Inflammatory macrophage (primary cell): ENCODE measurements at regions not wholly inside any gene's neighbourhood (a gene's known extent, or its start where the extent isn't known, plus 50 kb on each side); places are given as distances from the start of the nearest gene placed in this dataset.

ENCODE experiments used
- DNase-seq, 2 donors: peaks; one replicate each; pipeline ENCODE4 v3.0.0-alpha.2; 2020 to 2022

DNA sequence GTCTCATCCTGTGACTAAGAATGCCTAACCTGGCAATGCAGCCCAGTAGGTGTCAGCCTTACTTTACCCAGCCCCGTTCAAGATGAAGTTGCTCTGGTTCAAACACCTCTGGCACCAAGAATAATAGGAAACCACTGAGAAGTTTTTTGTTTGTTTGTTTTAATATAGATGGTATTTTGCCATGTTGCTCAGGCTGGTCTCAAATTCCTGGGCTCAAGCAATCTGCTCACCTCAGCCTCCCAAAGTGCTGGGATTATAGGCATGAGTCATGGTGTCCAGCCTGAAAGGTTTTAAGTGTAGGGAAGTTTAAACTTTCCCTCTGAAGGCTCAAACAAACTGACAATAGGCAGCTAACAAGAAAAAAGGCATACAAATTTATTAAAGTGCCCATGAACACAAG, 51.2 kb upstream of the ABCC4 start:
- DNase-seq: no peak

DNA sequence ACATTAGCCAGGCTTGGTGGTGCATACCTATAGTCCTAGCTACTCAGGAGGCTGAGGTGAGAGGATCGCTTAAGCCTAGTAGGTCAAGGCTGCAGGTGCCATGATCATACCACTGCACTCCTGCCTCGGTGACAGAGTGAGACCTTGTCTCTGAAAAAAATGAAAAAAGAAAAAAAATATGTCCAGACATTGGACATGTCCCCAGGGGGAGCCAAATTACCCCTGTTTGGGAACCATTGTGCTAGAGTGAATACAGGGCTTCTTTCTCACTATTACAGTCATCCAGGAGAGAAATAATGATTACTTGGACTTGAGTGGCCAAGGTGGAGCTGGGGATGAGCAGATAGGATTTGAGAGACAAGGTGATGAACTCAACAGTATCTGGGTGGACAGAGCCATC, 52.9 kb upstream of the ABCC4 start:
- no peak for DNase-seq

DNA sequence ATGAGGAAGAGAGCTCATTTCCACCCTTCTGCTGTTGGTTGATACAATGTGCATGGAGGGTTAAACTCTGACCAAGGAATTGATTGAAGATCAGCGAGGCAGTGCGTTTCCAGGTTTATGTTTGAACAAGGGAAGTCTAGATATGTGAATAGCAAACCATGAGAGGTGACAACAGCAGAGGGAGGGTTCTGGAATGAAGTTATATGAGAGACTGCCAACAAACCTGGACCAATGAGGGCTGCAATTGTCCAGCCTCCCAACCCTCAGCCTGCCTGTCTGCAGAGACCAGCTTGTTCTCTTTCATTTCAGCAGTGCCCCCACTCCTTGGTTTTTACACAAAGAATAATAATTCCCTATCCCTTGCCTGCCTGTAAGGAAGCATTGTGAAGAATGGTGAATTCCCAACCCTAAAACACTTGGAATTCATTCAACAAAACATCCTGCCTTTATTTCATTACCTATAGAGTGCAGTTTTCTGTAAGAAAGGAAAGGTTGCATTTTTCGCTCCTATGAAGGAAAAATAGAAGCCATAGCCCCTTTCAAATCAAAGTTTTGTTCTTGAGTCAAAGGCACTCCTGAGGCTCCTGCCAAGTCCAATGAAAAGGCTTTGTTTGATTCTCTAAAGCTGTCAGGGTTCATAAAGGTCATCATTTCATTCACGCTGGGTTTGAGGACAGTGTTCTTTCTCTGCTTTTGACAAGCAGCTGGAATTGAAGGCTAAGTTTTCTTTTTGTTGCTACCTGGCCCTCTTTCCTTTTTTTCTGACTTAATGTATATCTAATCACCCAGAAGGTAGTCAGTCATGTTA, 53.6 kb upstream of the ABCC4 start:
- no peak for DNase-seq

DNA sequence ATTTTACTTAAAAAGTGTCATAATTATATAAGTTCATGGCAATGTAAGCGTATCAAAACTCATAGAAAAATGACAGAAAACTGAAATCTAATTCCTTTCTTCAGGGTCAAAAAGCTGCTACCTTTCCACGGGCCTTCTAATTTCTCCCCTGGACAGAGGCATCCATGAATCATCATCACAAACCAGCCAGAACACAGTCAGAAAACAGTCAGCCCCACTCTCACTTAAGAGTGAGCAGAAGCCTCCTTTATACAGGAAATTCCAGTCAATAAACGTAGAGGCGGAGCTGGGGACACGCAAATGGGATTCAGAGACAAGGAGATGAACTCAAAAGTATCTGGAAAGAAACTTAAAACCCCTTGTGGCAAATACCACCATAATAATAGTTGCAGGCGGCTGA, 54.2 kb upstream of the ABCC4 start:
- no peak for DNase-seq

DNA sequence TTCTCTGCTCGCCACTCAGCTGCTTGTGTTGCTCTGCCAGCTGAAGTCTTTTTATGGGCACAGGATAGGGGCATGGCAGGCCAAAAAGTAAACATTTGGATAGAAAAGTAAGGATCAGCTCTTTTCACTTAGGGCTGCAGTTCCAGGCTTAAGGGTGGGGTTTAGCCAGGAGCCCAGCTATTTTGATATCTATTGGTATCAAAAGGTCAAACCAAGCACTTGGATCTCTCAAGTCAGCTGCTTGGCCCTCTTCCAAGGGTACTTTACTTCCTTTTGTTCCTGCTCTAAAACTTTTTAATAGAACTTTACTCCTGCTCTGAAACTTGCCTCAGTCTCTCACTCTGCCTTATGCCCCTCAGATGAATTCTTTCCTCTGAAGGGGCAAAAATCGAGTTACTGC, 55.7 kb upstream of the ABCC4 start:
- no peak for DNase-seq

DNA sequence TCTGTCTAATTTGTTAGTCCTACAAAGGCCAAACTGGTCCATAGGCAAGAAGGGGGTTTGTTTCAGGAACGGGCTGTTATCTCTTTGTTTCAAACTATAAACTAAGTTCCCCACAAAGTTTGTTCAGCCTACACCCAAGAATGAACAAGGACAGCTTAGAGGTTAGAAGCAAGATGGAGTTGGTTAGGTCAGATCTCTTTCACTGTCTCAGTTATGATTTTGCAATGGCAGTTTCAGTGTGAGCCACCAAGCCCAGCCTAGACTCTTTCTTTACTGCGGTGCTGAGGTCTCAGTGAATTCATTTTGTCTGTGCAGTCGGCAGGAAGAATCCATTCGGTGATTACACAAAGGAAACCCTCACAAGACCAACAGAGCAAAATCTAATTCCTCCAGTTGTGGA, 56.6 kb upstream of the ABCC4 start:
- DNase-seq: no peak

DNA sequence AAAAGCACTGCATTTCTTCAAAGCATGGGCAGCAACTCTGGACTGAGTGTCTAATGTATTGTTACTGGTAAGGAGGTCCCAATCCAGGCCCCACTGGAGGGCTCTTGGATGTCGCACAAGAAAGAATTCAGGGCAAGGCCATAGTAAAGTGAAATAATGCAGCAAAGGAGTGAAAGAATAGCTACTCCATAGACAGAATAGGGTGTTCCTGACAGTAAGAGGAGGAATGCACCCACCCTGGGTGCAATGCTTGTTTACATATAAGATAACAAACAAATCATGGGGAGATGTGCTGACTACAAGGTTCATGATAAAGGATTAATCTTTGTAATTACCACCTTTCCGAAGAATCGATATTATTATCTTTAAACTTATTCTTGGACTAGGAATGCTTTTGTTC, 58.8 kb upstream of the ABCC4 start:
- DNase-seq: no peak

DNA sequence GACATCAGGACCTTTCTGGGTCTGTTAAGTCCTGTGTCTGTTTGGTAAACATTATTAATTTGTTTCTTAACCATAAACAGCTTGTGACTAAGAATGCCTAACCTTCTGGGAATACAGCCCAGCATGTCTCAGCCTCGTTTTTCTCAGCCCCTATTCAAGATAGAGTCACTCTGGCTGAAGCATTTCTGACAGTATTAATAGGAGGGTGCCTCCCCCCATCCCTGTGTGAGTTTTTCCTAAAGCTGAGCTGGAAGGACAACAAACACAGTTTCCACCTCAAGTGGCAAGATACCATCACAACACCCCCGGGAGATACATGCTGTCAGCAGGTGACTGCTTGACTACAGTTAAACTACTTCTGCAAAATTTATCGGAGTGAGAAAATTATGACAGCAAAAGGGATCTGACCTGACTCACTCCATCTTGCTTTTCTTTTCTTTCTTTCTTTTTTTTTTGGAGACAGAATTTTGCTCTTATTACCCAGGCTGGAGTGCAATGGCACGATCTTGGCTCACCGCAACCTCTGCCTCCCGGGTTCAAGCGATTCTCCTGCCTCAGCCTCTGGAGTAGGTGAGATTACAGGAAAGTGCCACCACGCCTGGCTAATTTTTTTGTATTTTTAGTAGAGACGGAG, 59.3 kb upstream of the ABCC4 start:
- DNase-seq: no peak

DNA sequence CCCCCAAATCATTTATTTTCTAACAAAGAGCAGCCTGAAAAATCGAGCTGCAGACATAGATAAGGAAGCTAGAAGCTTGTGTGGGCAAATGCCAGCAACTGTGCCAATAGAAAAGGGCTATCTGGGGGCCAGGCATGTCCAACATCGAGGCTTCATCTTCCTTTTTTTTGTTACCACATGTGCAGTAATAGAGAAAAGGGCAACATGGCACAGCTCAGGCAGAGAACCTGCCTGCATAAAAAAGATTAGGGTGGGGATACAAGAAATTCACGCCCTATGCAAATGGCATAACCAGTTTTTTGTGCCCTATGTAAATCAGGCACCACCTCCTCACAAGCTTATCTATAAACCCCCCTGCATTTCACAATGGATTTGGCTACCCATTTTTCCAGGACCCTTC, 60.4 kb upstream of the ABCC4 start:
- DNase-seq: no peak

DNA sequence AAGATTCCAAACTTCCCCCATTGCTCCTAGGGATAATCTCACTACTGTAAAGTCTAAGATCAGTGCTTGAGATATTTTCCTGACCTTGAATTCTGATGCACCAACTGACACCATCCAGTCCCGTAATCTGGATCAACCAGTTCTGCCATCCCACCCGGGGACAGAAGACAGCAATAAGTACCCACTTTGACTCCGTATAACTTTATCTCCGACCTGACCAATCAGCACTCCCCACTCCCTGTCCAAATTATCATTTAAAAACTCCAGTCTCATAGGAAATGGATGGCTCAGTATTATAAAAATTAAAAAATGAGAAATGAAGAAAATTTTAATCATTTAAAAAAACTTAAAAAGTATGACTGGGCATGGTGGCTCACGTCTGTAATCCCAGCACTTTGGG, 61.4 kb upstream of the ABCC4 start:
- no peak for DNase-seq

DNA sequence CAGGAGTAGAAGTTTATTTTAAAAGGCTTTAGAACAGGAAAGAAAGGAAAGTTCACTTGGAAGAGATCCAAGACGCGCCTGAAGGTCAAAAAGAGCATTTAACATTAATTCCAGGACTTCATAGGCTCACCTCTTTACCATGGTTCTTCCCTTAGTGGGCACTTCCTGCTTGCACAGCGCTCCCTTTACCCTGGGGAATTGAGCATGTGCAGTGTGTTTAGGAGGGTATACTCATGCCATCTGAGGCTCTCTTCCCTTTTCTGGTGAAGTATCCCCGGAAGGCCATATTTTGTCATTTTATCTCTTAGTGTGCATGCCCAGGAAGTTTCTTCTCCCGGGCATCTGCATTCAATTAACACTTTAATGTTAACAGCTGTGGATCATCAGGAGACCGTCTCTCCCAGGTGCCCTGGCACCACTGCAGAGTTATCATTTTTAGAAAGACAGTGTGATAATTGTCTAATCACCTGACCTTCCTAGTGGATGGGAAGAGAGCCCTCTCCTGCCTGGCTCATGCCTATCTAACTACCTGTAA, 66.1 kb upstream of the ABCC4 start:
- peak; percentile 2 to 12 for DNase-seq

DNA sequence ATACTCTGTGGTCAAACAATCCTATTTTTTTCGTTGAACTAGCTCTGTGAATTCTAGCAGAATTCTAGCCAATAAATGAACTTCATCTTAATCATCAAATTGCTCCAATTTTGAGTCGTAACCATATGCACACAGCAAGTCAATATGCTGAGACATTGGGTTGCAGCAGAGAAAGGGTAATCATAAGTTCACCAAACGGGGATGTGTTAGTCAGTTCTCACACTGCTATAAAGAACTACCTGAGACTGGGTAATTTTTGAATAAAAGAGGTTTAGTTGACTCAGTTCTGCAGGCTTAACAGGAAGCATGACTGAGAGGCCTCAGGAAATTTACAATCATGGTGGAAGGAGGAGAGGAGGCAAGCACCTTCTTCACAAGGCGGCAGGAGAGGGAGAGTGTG, 67.7 kb upstream of the ABCC4 start:
- no peak for DNase-seq

DNA sequence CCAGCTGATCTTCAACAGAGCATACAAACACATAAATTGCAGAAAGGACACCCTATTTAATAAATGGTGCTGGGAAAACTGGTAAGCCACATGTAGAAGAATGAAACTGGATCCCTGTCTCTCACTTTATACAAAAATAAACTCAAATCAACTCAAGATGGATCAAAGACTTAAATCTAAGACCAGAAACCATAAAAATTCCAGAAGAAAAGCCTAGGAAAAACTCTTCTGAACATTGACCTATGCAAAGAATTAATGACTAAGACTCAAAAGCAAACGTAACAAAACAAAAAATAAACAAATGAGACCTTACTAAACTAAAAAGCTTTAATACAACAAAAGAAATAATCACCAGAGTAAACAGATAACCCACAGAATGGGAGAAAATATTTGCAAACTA, 74.5 kb upstream of the ABCC4 start:
- no peak for DNase-seq

DNA sequence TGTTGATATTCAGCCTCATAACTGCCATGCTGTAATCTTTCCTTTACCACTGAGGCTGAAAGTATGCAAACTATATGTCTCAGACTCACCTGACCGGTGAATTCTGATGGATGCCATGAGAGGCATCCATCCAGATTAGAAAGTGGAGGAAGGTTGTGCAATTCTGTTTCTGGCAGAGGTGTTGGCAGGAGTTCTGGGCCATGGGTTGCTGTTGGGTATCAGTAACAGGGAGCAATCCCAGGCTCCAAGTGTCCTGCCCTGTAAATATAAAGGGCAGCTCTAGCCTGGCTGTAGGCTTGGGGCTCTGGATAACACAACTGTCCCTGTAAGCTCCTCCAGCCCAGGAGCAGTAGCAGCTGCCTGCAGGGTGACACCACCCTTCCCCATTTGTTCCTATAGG, 77.4 kb upstream of the ABCC4 start:
- no peak for DNase-seq

DNA sequence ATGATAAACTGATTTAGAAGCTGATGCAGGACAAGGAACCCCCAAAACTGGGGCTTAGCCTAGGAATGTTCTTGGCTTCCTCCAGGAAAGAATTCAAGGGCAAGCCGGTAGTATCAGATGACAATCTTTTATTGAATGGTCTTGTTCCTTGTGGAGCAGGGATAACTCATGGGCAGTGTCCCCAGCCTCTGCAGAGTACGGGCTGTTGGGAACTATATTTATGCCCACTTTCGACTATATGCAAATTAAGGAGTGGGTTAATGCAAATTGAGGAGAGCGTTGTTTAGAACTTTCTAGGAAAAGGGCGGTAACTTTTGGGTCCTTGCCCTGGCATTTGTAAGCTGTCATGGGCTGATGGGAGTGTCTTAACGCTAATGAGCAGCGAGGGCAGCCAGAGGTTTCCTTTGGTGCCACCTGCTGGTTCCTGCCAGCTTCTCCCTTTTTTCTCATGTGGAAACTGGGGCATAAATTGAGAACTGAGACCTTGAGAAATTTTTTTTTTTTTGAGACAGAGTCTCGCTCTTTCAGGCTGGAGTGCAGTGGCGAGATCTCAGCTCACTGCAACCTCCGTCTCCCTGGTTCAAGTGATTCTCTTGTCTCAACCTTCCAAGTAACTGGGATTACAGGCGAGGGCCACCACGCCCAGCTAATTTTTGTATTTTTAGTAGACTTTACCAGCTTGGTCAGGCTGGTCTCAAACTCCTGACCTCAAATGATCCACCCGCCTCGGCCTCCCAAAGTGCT, 79.4 kb upstream of the ABCC4 start:
- DNase-seq: peak; percentile 90 to 93

DNA sequence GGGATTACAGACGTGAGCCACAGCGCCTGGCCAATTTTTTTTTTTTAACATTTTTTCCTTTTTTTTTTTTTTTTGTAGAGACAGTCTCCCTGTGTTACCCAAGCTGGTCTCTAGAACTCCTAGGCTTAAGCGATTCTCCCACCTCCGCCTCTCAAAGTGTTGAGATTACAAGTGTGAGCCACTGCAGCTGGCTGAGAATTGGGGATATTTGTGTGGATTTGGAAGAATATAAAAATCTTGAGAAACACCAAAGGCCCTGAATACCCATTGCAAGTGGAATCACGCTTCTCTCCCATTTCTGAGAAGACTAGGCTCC, 79.9 kb upstream of the ABCC4 start:
- no peak for DNase-seq

DNA sequence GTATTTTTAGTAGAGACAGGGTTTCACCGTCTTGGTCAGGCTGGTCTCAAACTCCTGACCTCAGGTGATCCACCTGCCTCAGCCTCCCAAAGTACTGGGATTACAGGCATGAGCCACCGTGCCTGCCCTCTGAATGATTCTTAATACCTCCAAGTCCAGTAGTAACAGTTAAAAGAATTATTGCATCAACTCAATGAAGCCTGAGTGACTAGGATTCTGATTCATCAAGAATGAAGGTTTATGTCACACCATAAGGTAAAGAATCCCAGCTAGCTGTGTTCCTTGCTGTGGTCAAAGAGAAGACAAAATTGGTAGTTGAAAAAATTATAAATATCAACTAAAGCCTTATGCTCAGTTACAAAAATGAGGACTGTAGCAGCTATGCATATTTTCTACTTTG, 81.2 kb upstream of the ABCC4 start:
- DNase-seq: no peak

DNA sequence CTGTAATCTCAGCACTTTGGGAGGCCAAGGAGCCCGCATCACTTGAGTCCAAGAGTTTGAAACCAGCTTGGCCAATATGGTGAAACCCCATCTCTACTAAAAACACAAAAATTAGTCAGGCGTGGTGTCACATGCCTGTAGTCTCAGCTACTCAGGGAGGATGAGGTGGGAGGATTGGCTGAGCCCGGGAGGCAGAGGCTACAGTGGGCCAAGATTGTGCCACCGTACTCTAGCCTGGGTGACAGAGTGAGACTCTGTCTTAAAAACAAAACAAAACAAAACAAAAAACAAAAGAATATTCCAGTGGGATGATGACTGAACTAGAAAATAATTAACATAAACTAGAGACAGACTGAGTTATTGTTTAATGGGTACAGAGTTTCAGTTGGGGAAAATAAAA, 81.7 kb upstream of the ABCC4 start:
- DNase-seq: peak in 1 of 2 donors; percentile 27

DNA sequence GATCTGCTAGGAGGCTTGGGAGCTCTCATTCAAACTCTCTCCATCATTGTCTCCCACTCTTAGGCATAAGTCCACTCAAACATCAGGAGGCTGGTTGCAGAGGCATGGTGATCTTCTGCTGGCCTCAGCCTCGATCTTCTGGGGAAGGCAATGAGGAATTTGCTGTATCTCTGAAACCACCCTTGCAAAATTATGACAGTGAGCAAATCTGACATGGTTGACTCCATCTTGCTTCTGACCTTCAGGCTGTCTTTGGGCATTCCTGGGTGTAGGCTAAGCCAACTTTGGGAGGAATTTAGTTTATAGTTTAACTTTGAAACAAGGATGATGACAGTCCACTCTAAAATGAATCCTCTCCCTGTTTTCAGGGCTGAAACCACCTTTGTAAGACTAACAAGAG, 84.1 kb upstream of the ABCC4 start:
- no peak for DNase-seq

DNA sequence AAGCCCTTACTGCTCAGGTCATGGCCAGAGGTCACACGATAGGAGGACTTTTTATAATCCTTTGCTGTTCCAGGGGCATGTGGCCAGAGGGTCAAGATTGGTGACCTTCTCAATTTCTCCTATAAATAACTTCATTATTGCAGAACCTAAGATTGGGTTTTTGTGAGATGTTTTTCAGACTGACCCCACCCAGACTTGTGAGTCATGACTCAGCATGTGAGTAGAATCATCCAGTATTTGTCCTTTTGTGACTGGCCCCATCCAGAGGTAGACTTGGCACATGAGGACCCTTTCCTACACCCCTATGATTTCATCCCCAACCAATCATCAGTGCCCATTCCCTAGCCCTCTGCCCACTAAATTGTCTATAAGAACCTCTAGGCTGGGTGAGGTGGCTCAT, 84.5 kb upstream of the ABCC4 start:
- DNase-seq: peak in 1 of 2 donors; percentile 27

DNA sequence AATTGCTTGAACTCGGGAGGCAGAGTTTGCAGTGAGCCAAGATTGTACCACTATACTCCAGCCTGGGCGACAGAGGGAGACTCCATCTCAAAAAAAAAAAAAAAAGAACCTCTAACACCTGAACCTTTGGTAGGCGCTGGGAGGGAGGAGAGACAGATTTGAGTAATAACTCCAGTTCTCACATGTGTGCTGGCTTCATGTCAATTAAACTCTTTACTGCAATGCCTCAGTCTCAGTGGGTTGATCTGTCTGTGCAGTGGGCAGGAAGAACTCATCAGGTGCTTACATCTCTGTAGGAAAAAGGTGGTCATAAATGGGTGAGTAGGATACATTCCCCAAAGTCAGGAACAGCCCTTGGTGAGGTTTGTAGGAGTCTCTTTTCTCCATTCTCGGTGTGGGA, 85.1 kb upstream of the ABCC4 start:
- DNase-seq: no peak

DNA sequence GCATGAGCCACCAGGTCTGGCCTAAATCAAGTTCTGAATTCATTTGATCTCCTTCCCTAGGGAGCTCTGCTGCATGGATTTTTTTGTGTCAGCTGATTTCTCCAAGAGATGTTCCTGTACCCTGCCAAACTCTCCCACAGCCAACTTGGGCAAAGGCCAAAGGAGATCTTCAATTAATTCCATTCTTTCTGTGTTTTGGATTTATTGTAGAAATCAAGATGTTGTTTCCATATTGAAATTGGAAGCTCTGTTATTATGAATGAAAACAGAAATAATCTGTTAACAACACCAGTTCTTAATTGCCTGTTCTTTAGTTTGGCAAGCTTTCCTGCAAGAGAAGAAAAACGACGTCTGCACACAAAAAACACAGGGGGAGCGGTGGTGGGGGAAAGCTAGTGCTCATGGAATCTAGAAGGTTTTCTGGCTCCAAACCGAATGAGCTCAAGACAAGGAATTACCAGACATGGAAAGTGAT, 86.5 kb upstream of the ABCC4 start:
- no peak for DNase-seq

DNA sequence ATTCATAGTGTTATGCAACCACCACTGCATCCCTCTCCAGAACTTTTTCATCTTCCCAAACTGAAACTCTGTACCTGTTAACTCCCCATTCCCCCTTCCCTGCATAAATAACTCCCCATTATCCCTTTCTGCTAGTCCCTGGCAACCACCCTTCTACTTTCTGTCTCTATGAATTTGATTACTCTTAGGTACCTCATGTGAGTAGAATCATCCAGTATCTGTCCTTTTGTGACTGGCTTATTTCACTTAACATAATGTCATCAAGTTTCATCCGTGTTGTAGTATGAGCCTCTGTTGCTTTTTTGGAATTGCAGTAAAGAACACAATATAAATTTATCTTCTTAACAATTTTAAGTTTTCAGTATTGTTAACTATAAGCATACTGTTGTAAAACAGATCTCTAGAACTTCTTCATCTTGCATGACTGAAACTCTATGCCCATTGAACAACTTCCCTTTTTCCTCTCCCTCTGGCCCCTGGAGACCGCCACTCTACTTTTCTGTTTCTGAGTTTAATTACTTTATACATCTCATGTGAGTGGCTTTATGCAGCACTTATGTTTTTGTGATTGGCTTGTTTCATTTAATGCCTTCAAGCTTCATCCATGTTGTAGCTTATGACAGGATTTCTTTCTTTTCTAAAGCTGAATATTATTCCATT, 87.3 kb upstream of the ABCC4 start:
- peak in 1 of 2 donors; percentile 8 for DNase-seq
